Uterus (tissue), 3 donors: ENCODE measurements at regions not wholly inside any gene's neighbourhood (a gene's known extent, or its start where the extent isn't known, plus 50 kb on each side); places are given as distances from the start of the nearest gene placed in this dataset.

ENCODE experiments used
- DNase-seq, 2 donors: peaks; one replicate each; pipeline ENCODE4 v3.0.0-alpha.2; 2019 to 2020
- H3K27ac ChIP-seq, 2 donors: fragments of 200-600 bp; sonication (generic); 1 replicate in 1 of 2; 2 replicates in 1 of 2; pipeline ENCODE4 v1.5.1; 2016 to 2018
- H3K27me3 ChIP-seq, 2 donors: fragments of 200-600 bp; sonication (generic); one replicate each; pipeline ENCODE4 v1.5.1; 2018 to 2019; ENCODE audit warnings: control low read depth in 1 of 2
- H3K36me3 ChIP-seq, 2 donors: fragments of 200-600 bp; sonication (generic); one replicate each; pipeline ENCODE4 v1.5.1; 2019; ENCODE audit warnings: control low read depth in 1 of 2
- H3K4me1 ChIP-seq, 2 donors: fragments of 200-600 bp; sonication (generic); one replicate each; pipeline ENCODE4 v1.5.1; 2018 to 2019; ENCODE audit warnings: control low read depth in 1 of 2
- H3K4me3 ChIP-seq, 2 donors: fragments of 200-600 bp; sonication (generic); 1 replicate in 1 of 2; 2 replicates in 1 of 2; pipeline ENCODE4 v1.5.1; 2018 to 2019; ENCODE audit warnings: mild to moderate bottlenecking in 1 of 2
- H3K9me3 ChIP-seq, 2 donors: fragments of 200-600 bp; sonication (generic); one replicate each; pipeline ENCODE4 v1.5.1; 2019; ENCODE audit warnings: control low read depth in 1 of 2
- POLR2A ChIP-seq, 2 donors: fragments of 450-650 bp; IDR thresholded peaks; one replicate each; pipeline ENCODE4 v1.6.1; 2016; ENCODE audit warnings: antibody characterized with exemption in 2 of 2, mild to moderate bottlenecking in 1 of 2, moderate library complexity in 1 of 2
- intact Hi-C: fragments of 100-400 bp; cut with DNase I; formaldehyde crosslinking; loops from one replicate; pipeline ENCODE4 v1.15.1; 2023; ENCODE audit warnings: low total_unique reads
- TF ChIP-seq, protein P1 (sequence below), 4 experiments: fragments of 200-600 bp in 2 of 4; fragments of 450-650 bp in 2 of 4; sonication (generic) in 2 of 4; IDR thresholded peaks; one replicate each; pipeline ENCODE4 v1.5.1; 2016 to 2019; ENCODE audit warnings: antibody characterized with exemption in 4 of 4, mild to moderate bottlenecking in 2 of 4, moderate library complexity in 1 of 4
- donor health status: DM: yes; HTN: yes; CAD: no.

DNA sequence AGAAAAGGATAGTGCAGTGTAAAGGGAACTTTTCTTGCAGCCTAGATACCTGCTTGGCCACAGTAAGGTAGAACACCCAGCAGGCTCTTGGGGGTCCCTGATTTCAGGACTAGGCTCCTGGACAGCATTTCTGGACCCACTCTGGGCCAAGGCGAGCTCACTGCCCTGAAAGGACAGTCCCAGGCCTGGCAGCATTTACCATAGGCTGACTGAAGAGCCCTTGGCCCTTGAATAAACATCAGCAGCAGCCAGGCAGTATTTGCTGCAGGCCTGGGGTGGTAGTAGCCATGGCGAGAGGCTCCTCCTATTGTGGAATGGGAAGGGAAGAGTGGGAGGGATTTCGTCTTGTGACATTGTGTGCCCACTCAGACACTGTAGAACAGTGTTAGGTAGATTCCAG, 529.2 kb downstream of the TUSC7 start:
- DNase-seq = no peak
- H3K9me3 ChIP-seq = no peaks in the 10 kb centered on the region
- intact Hi-C loops = no loop called here
- TF ChIP-seq, protein P1, sequence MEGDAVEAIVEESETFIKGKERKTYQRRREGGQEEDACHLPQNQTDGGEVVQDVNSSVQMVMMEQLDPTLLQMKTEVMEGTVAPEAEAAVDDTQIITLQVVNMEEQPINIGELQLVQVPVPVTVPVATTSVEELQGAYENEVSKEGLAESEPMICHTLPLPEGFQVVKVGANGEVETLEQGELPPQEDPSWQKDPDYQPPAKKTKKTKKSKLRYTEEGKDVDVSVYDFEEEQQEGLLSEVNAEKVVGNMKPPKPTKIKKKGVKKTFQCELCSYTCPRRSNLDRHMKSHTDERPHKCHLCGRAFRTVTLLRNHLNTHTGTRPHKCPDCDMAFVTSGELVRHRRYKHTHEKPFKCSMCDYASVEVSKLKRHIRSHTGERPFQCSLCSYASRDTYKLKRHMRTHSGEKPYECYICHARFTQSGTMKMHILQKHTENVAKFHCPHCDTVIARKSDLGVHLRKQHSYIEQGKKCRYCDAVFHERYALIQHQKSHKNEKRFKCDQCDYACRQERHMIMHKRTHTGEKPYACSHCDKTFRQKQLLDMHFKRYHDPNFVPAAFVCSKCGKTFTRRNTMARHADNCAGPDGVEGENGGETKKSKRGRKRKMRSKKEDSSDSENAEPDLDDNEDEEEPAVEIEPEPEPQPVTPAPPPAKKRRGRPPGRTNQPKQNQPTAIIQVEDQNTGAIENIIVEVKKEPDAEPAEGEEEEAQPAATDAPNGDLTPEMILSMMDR (IDR thresholded peaks at IDR 0.05) = no peak
- no peak for TF ChIP-seq POLR2A (IDR thresholded peaks at IDR 0.05)
- H3K27ac ChIP-seq = no peak overlapping the region
- H3K27me3 ChIP-seq = no peaks in the 10 kb centered on the region
- H3K4me3 ChIP-seq = no peak overlapping the region
- H3K36me3 ChIP-seq = no peaks in the 10 kb centered on the region
- H3K4me1 ChIP-seq = no peaks in the 10 kb centered on the region

DNA sequence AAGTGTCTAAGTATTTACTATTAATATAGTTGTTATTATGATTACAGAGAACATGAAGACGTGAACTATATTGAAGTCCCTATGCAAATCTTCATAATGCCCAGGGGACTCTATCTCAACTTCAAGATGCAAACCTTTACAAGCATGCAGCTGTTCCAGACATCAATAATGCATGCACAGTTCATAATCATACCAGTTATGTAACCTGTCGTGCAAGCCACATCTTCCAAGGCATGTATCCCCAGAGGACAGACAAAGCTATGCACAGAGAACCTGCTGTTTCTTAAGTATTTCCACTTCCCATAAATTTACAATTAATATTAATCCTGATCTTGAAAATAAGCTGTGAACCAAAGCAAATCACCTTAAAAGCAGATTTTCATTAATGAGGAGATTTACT, 534.1 kb downstream of the TUSC7 start:
- Histone ChIP-seq H3K4me1 (no peaks in the 10 kb centered on the region), H3K4me3 (no peak overlapping the region), H3K27me3 (no peaks in the 10 kb centered on the region), H3K27ac (no peak overlapping the region), H3K9me3 (no peaks in the 10 kb centered on the region), H3K36me3 (no peaks in the 10 kb centered on the region)
- intact Hi-C loops = no loop called here
- DNase-seq = no peak
- no peak for TF ChIP-seq POLR2A (IDR thresholded peaks at IDR 0.05)
- TF ChIP-seq, protein P1 (IDR thresholded peaks at IDR 0.05) = no peak

DNA sequence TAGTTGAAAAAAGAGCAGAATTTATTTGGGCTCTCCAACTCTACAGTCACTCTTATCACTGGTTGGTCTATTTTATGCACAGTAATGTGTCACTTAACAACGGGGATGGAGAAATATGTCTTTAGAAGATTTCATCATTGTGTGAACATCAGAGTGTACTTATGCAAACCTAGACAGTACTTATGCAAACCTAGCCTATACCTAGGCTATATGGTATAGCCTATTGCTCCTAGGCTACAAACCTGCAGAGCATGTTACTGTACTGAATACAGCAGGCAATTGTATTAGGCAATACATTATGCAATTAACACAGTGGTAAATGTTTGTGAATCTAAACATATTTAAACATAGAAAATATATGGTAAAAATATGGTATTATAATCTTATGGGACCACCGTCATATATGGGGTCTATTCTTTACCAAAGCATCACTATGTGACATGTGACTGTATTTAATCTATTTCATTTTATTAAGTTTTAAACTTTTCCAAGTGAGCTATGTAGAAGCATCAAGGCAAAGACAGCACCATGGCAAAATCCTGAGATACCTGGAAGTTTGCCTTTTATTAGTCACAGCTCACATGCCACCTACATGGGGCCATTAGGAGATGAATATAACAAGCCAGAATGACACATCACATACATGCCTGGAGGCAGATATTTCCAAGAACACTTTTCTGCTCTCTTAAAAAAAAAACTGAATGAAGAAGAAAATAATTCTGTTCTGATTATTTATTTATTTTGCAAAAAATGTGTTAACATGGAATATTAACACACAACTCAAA, 537.4 kb downstream of the TUSC7 start:
- H3K4me1 ChIP-seq = no peaks in the 10 kb centered on the region
- intact Hi-C loops = no loop called here
- no peak for DNase-seq

DNA sequence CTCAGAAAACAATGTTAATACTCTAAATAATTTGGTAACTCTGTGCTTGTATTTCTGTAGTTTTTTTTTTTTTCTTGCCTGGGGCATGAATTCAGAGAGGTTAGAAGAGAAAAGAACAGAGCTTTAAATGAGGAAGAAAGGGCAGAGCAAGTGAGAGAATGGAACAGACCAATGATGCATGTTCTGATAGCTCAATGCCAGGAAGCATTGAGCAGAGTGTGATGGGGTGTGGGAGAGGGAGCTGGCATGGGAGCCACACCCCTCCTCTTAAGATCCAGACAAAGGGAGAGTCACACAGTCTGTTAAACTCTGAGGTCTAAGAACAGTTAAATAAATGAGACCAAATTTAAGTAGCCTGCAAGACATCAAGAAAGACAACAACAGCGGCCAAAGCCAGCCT, 538.6 kb downstream of the TUSC7 start:
- Histone ChIP-seq H3K9me3 (no peaks in the 10 kb centered on the region), H3K27me3 (no peaks in the 10 kb centered on the region), H3K27ac (no peak overlapping the region), H3K4me1 (no peaks in the 10 kb centered on the region), H3K36me3 (no peaks in the 10 kb centered on the region), H3K4me3 (no peak overlapping the region)
- no peak for DNase-seq
- intact Hi-C loops = no loop called here
- TF ChIP-seq, protein P1 (IDR thresholded peaks at IDR 0.05) = no peak
- no peak for TF ChIP-seq POLR2A (IDR thresholded peaks at IDR 0.05)

More for the DNA sequence above, 537.4 kb downstream of the TUSC7 start:
- H3K4me3 ChIP-seq = no peak overlapping the region
- no peaks in the 10 kb centered on the region for H3K27me3 ChIP-seq
- H3K27ac ChIP-seq = no peak overlapping the region
- H3K9me3 ChIP-seq = no peaks in the 10 kb centered on the region
- TF ChIP-seq POLR2A (IDR thresholded peaks at IDR 0.05) = no peak
- no peaks in the 10 kb centered on the region for H3K36me3 ChIP-seq

DNA sequence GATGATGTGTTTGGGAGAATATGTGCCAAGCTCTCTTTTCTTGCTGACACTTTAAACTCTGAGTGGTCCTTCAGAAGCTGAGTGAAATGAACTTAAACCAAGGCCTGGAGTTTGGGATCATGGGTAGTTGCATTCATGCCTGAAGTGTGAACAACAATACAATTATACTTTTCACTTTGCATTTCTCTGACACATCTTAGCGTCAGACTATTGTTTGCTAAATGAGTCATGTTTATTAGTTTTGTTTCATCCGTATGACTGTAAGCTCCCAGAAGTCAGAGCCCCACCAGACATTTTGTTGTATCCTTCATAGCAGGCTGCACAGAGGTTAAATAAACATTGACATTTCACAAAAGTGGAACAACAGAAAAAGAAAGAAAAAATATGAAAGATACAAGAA, 542.6 kb downstream of the TUSC7 start:
- intact Hi-C loops = no loop called here
- Histone ChIP-seq H3K36me3 (no peaks in the 10 kb centered on the region), H3K27me3 (no peaks in the 10 kb centered on the region), H3K27ac (no peak overlapping the region), H3K4me1 (no peaks in the 10 kb centered on the region), H3K9me3 (no peaks in the 10 kb centered on the region), H3K4me3 (no peak overlapping the region)
- no peak for TF ChIP-seq POLR2A (IDR thresholded peaks at IDR 0.05)
- TF ChIP-seq, protein P1 (IDR thresholded peaks at IDR 0.05) = no peak
- no peak for DNase-seq
